ENCODE measurements at regions not wholly inside any gene's neighbourhood (a gene's known extent, or its start where the extent isn't known, plus 50 kb on each side); places are given as distances from the start of the nearest gene placed in this dataset.

DNA sequence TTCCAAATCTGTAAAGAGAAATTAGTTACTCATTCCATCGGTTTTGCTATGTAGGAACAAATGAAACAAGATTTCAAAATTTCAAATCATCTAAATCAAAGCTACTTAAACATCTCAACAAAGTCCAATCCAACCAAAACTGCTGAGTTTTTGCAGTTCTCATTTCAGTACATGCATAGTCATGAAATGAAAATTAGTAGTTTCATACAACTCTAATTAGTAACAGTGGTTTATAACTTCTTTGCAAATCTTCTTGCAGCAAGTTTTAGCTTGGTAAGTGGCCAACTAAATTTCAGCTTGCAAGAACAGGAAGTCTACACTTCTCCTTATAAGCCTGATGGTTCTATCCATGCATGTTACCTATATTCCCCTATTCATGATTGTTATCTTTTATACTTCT lies 75.6 kb downstream of the SPRY2 start:
- WGBS, 2 donors (ENCODE audit: low coverage in 1 of 2): 71 to 79% methylated on average over 1 of the region's 1 CpG
- H3K36me3 ChIP-seq: no peaks in the 10 kb centered on the region
- no peak for TF ChIP-seq POLR2A (IDR thresholded peaks at IDR 0.05)
- TF ChIP-seq POLR2AphosphoS5 (IDR thresholded peaks at IDR 0.05): no peak
- TF ChIP-seq, protein P1, sequence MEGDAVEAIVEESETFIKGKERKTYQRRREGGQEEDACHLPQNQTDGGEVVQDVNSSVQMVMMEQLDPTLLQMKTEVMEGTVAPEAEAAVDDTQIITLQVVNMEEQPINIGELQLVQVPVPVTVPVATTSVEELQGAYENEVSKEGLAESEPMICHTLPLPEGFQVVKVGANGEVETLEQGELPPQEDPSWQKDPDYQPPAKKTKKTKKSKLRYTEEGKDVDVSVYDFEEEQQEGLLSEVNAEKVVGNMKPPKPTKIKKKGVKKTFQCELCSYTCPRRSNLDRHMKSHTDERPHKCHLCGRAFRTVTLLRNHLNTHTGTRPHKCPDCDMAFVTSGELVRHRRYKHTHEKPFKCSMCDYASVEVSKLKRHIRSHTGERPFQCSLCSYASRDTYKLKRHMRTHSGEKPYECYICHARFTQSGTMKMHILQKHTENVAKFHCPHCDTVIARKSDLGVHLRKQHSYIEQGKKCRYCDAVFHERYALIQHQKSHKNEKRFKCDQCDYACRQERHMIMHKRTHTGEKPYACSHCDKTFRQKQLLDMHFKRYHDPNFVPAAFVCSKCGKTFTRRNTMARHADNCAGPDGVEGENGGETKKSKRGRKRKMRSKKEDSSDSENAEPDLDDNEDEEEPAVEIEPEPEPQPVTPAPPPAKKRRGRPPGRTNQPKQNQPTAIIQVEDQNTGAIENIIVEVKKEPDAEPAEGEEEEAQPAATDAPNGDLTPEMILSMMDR (IDR thresholded peaks at IDR 0.05): no peak
- TF ChIP-seq EP300 (IDR thresholded peaks at IDR 0.05): no peak
- no peak overlapping the region for H3K27ac ChIP-seq
- H3K9me3 ChIP-seq: no peaks in the 10 kb centered on the region
- no peaks in the 10 kb centered on the region for H3K4me1 ChIP-seq
- no peak for ATAC-seq
- no peak overlapping the region for H3K4me3 ChIP-seq
- H3K27me3 ChIP-seq: no peaks in the 10 kb centered on the region

DNA sequence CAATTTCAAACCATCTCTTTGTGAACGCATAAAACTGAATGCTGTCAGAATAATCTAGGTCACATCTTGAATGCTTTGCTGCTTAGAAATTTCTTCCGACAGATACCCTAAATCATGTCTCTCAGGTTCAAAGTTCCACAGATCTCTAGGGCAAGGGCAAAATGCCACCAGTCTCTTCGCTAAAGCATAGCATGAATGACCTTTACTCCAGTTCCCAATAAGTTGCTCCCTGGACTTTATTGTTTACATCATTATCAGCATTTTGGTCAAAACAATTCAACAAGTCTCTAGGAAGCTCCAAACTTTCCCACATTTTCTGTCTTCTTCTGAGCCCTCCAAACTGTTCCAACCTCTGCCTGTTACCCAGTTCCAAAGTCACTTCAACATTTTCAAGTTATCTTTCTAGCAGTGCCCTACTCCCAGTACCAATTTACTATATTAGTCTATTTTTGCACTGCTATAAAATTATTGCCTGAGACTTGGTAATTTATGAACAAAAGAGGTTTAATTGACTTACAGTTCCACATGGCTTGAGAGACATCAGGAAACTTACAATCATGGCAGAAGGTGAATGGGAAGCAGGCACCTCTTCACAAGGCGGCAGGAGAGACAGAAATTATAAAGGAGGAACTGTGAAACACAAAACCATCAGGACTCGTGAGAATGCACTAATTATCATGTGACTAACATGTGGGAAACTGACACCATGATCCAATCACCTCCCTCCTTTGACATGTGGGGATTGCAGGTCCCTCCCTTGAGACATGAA lies 77.0 kb downstream of the SPRY2 start:
- Histone ChIP-seq H3K9me3 (no peaks in the 10 kb centered on the region), H3K4me3 (no peak overlapping the region), H3K36me3 (no peaks in the 10 kb centered on the region), H3K4me1 (no peaks in the 10 kb centered on the region), H3K27ac (no peak overlapping the region), H3K27me3 (no peaks in the 10 kb centered on the region)
- ATAC-seq: no peak
- 82 to 87% methylated on average over 5 of the region's 5 CpGs for WGBS, 2 donors (ENCODE audit: low coverage in 1 of 2)
- no peak for TF ChIP-seq EP300 (IDR thresholded peaks at IDR 0.05)
- no peak for TF ChIP-seq POLR2A (IDR thresholded peaks at IDR 0.05)
- TF ChIP-seq POLR2AphosphoS5 (IDR thresholded peaks at IDR 0.05): no peak
- TF ChIP-seq, protein P1 (IDR thresholded peaks at IDR 0.05): no peak

DNA sequence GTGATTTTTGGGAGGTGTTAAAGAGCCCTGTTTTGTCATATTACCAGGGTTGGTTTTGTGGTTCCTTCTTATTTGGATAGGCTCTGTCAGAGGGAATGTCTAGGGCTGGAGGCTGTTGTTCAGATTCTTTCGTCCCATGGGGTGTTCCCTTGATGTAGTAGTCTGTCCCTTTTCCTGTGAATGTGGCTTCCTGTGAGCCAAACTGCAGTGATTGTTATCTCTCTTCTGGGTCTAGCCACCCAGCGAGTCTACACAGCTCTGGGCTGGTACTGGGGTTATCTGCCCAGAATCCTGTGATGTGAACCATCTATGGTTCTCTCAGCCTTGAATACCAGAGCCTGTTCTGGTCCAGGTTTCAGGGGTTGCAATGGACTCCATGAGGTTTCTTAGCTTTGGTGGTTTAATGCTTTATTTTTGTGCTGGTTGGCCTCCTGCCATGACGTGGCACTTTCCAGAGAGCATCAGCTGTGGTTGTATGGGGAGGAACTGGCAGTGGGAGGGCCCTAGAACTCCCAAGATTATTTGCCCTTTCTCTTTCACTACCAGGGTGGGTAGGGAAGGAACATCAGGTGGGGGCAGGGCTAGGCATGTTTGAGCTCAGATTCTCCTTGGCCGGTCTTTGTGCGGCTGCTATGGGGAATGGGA lies 78.8 kb downstream of the SPRY2 start:
- ATAC-seq: no peak
- Histone ChIP-seq H3K4me1 (no peaks in the 10 kb centered on the region), H3K27ac (no peak overlapping the region), H3K9me3 (no peaks in the 10 kb centered on the region), H3K27me3 (no peaks in the 10 kb centered on the region), H3K36me3 (no peaks in the 10 kb centered on the region), H3K4me3 (no peak overlapping the region)
- 100% methylated on average over 2 of the region's 5 CpGs; no CpG with 5 or more reads in 1 of the 2 donors for WGBS, 2 donors (ENCODE audit: low coverage in 1 of 2)
- TF ChIP-seq POLR2AphosphoS5 (IDR thresholded peaks at IDR 0.05): no peak
- TF ChIP-seq, protein P1 (IDR thresholded peaks at IDR 0.05): no peak

DNA sequence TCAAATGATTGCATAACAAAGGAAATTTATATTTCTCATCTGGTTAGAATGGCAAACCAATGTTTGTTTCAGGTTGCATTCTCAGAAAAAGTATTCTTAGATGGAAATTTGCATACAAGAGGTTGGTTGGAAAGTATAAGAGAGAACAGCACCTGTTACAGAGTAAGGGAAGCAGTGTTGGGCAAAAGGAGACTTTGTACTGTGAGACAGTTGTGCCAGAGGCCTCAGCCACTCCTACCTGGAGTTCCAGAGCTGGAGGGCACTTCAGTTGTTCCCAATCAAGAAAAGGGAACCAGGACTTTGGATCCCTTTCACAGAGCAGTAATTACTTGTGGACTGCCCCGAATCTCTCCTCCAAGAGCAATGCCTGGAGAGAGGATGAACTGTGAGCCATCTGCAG lies 81.8 kb downstream of the SPRY2 start:
- H3K27ac ChIP-seq: no peak overlapping the region
- no peaks in the 10 kb centered on the region for H3K4me1 ChIP-seq
- WGBS, 2 donors (ENCODE audit: low coverage in 1 of 2): 80 to 91% methylated on average over 1 of the region's 1 CpG
- no peak overlapping the region for H3K4me3 ChIP-seq
- no peaks in the 10 kb centered on the region for H3K36me3 ChIP-seq
- TF ChIP-seq POLR2AphosphoS5 (IDR thresholded peaks at IDR 0.05) (no peak), EP300 (IDR thresholded peaks at IDR 0.05) (no peak), POLR2A (IDR thresholded peaks at IDR 0.05) (no peak)
- TF ChIP-seq, protein P1 (IDR thresholded peaks at IDR 0.05): no peak
- no peak for ATAC-seq
- H3K9me3 ChIP-seq: no peaks in the 10 kb centered on the region
- H3K27me3 ChIP-seq: no peaks in the 10 kb centered on the region

All from gastroesophageal sphincter (tissue), 4 donors.